SK-N-SH treated with all-trans-retinoic acid at 6 μM for 48 hours (cell line): ENCODE measurements at regions not wholly inside any gene's neighbourhood (a gene's known extent, or its start where the extent isn't known, plus 50 kb on each side); places are given as distances from the start of the nearest gene placed in this dataset.

ENCODE experiments used
- ATAC-seq: fragments of 200-7000 bp; cut with Tn5 transposase; 3 replicates; pipeline ENCODE4 v1.9.1; 2020; ENCODE audit warnings: mild to moderate bottlenecking, moderate library complexity
- ARNTL ChIP-seq: fragments of 450-650 bp; formaldehyde crosslinking; IDR thresholded peaks from 2 replicates; pipeline ENCODE4 v1.5.0; 2020; ENCODE audit warnings: low read depth, mild to moderate bottlenecking, moderate library complexity, borderline replicate concordance
- BACH2 ChIP-seq: fragments of 250-450 bp; sonication (Bioruptor Pico); IDR thresholded peaks from 2 replicates; pipeline ENCODE4 v1.9.0; 2021; ENCODE audit warnings: mild to moderate bottlenecking, borderline replicate concordance
- CSDC2 ChIP-seq: fragments of 250-450 bp; sonication (Bioruptor Pico); IDR thresholded peaks from 2 replicates; pipeline ENCODE4 v1.5.0; 2020; ENCODE audit warnings: mild to moderate bottlenecking, moderate library complexity
- GLIS3 ChIP-seq: fragments of 250-450 bp; sonication (Bioruptor Pico); IDR thresholded peaks from 2 replicates; pipeline ENCODE4 v1.5.0; 2020; ENCODE audit warnings: mild to moderate bottlenecking, moderate library complexity
- ISL1 ChIP-seq: fragments of 250-450 bp; sonication (Bioruptor Pico); IDR thresholded peaks from 2 replicates; pipeline ENCODE4 v2.1.2; 2022; ENCODE audit warnings: mild to moderate bottlenecking, moderate library complexity
- OSR1 ChIP-seq: fragments of 250-450 bp; sonication (Bioruptor Pico); IDR thresholded peaks from 2 replicates; pipeline ENCODE4 v1.8.0; 2022; ENCODE audit warnings: moderate library complexity, mild to moderate bottlenecking, inconsistent platforms
- PATZ1 ChIP-seq: fragments of 250-450 bp; sonication (Bioruptor Pico); IDR thresholded peaks from 2 replicates; pipeline ENCODE4 v1.8.0; 2020; ENCODE audit warnings: mild to moderate bottlenecking, moderate library complexity, borderline replicate concordance
- POU6F1 ChIP-seq: fragments of 250-450 bp; sonication (Bioruptor Pico); IDR thresholded peaks from 2 replicates; pipeline ENCODE4 v1.8.0; 2021; ENCODE audit warnings: low read depth, mild to moderate bottlenecking, moderate library complexity, borderline replicate concordance
- PPARA ChIP-seq: fragments of 250-450 bp; sonication (Bioruptor Pico); IDR thresholded peaks from 2 replicates; pipeline ENCODE4 v1.5.0; 2020; ENCODE audit warnings: mild to moderate bottlenecking, borderline replicate concordance
- RARB ChIP-seq: fragments of 250-450 bp; sonication (Bioruptor Pico); IDR thresholded peaks from 2 replicates; pipeline ENCODE4 v1.8.0; 2021; ENCODE audit warnings: mild to moderate bottlenecking, moderate library complexity
- SNAI2 ChIP-seq: fragments of 250-450 bp; sonication (Bioruptor Pico); IDR thresholded peaks from 2 replicates; pipeline ENCODE4 v1.5.0; 2020; ENCODE audit warnings: mild to moderate bottlenecking, moderate library complexity
- TCF4 ChIP-seq: fragments of 250-450 bp; sonication (Bioruptor Pico); IDR thresholded peaks from 2 replicates; pipeline ENCODE4 v1.8.0; 2021; ENCODE audit warnings: mild to moderate bottlenecking, moderate library complexity, borderline replicate concordance
- TOX ChIP-seq: fragments of 250-450 bp; sonication (Bioruptor Pico); IDR thresholded peaks from 2 replicates; pipeline ENCODE4 v1.8.0; 2021; ENCODE audit warnings: mild to moderate bottlenecking, moderate library complexity, borderline replicate concordance
- TSHZ2 ChIP-seq: fragments of 250-450 bp; sonication (Bioruptor Pico); IDR thresholded peaks from 2 replicates; pipeline ENCODE4 v1.5.0; 2020; ENCODE audit warnings: mild to moderate bottlenecking, moderate library complexity
- ZFP3 ChIP-seq: fragments of 250-450 bp; sonication (Bioruptor Pico); IDR thresholded peaks from 2 replicates; pipeline ENCODE4 v1.5.0; 2020; ENCODE audit warnings: mild to moderate bottlenecking, moderate library complexity
- ZFP30 ChIP-seq: fragments of 450-650 bp; formaldehyde crosslinking; IDR thresholded peaks from 2 replicates; pipeline ENCODE4 v1.5.0; 2022; ENCODE audit warnings: mild to moderate bottlenecking, moderate library complexity
- ZNF565 ChIP-seq: fragments of 450-650 bp; formaldehyde crosslinking; conservative IDR thresholded peaks from 2 replicates; pipeline ENCODE4 v1.5.0; 2020; ENCODE audit warnings: low read depth, mild to moderate bottlenecking, moderate library complexity
- ZNF70 ChIP-seq: fragments of 450-650 bp; formaldehyde crosslinking; IDR thresholded peaks from 2 replicates; pipeline ENCODE4 v1.5.0; 2020; ENCODE audit warnings: mild to moderate bottlenecking, moderate library complexity
- ZNF8 ChIP-seq: fragments of 450-650 bp; formaldehyde crosslinking; IDR thresholded peaks from 2 replicates; pipeline ENCODE4 v1.5.0; 2020; ENCODE audit warnings: mild to moderate bottlenecking, moderate library complexity
- TF ChIP-seq, protein P1 (sequence below): fragments of 250-450 bp; sonication (Bioruptor Pico); IDR thresholded peaks from 2 replicates; pipeline ENCODE4 v1.5.1; 2021; ENCODE audit warnings: mild to moderate bottlenecking, moderate library complexity
- TF ChIP-seq, protein P2 (sequence below): fragments of 250-450 bp; sonication (Bioruptor Pico); IDR thresholded peaks from 2 replicates; pipeline ENCODE4 v1.5.1; 2020; ENCODE audit warnings: low read depth, mild to moderate bottlenecking, moderate library complexity

DNA sequence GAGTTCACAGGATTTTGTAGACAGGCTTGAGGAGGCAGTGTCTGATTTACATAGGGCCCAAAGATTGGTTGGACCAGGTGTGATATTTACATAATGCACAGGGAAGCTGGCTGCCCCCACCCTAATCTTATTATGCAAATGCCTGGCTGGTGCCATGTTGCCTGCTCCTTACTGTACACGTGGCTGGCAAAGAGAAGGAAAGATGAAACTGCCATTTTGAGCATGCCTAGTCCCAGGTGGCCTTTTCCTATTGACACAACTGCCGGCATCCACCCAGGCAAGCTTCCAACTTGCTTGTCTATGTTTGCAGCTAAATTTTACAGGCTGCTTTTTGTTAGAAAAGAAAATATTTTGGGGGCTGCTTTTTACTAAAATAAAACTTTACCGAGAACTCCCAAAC lies 174.6 kb downstream of the LMBRD1 start:
- TF ChIP-seq OSR1 (CRISPR knock-in tag) = no peak
- TF ChIP-seq TOX = no peak
- TF ChIP-seq ARNTL (CRISPR knock-in tag) = no peak
- TF ChIP-seq, protein P1, sequence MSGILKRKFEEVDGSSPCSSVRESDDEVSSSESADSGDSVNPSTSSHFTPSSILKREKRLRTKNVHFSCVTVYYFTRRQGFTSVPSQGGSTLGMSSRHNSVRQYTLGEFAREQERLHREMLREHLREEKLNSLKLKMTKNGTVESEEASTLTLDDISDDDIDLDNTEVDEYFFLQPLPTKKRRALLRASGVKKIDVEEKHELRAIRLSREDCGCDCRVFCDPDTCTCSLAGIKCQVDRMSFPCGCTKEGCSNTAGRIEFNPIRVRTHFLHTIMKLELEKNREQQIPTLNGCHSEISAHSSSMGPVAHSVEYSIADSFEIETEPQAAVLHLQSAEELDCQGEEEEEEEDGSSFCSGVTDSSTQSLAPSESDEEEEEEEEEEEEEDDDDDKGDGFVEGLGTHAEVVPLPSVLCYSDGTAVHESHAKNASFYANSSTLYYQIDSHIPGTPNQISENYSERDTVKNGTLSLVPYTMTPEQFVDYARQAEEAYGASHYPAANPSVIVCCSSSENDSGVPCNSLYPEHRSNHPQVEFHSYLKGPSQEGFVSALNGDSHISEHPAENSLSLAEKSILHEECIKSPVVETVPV (CRISPR knock-in tag) = no peak
- no peak for TF ChIP-seq PATZ1 (CRISPR knock-in tag)
- TF ChIP-seq PPARA (CRISPR knock-in tag) = no peak
- TF ChIP-seq ISL1 = no peak
- no peak for TF ChIP-seq BACH2 (CRISPR knock-in tag)
- no peak for TF ChIP-seq GLIS3 (CRISPR knock-in tag)
- TF ChIP-seq, protein P2, sequence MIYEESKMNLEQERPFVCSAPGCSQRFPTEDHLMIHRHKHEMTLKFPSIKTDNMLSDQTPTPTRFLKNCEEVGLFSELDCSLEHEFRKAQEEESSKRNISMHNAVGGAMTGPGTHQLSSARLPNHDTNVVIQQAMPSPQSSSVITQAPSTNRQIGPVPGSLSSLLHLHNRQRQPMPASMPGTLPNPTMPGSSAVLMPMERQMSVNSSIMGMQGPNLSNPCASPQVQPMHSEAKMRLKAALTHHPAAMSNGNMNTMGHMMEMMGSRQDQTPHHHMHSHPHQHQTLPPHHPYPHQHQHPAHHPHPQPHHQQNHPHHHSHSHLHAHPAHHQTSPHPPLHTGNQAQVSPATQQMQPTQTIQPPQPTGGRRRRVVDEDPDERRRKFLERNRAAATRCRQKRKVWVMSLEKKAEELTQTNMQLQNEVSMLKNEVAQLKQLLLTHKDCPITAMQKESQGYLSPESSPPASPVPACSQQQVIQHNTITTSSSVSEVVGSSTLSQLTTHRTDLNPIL (CRISPR knock-in tag) = no peak
- TF ChIP-seq TSHZ2 (CRISPR knock-in tag) = no peak
- TF ChIP-seq SNAI2 (CRISPR knock-in tag) = no peak
- no peak for ATAC-seq

GRCh38 chr6:69617163-69617562 lies 179.6 kb downstream of the LMBRD1 start:
- TF ChIP-seq ZNF8 (CRISPR knock-in tag) (no peak), CSDC2 (CRISPR knock-in tag) (no peak), ARNTL (CRISPR knock-in tag) (no peak), TCF4 (CRISPR knock-in tag) (no peak), ZNF565 (CRISPR knock-in tag) (no peak), ZFP3 (no peak), SNAI2 (CRISPR knock-in tag) (no peak), ZNF70 (no peak), OSR1 (CRISPR knock-in tag) (no peak), PATZ1 (CRISPR knock-in tag) (no peak), PPARA (CRISPR knock-in tag) (no peak), ISL1 (no peak), RARB (CRISPR knock-in tag) (no peak), BACH2 (CRISPR knock-in tag) (no peak), TOX (no peak), POU6F1 (CRISPR knock-in tag) (no peak), ZFP30 (CRISPR knock-in tag) (no peak)
- TF ChIP-seq, protein P2 (CRISPR knock-in tag) = no peak

More at GRCh38 chr6:69617163-69617562, 179.6 kb downstream of the LMBRD1 start:
- no peak for ATAC-seq
